Brain microvascular endothelial cell (primary cell): ENCODE measurements at regions not wholly inside any gene's neighbourhood (a gene's known extent, or its start where the extent isn't known, plus 50 kb on each side); places are given as distances from the start of the nearest gene placed in this dataset.

Experiments used
- DNase-seq: peaks from one replicate; pipeline ENCODE4 v3.0.0-alpha.2; 2020
- H3K27ac ChIP-seq: fragments of 250-450 bp; sonication (Bioruptor Pico); 2 replicates; pipeline ENCODE4 v1.5.1; 2020; ENCODE audit warnings: mild to moderate bottlenecking, moderate library complexity
- H3K27me3 ChIP-seq: fragments of 250-450 bp; sonication (Bioruptor Pico); replicated peaks from 2 replicates; pipeline ENCODE4 v1.5.1; 2020; ENCODE audit warnings: mild to moderate bottlenecking
- H3K36me3 ChIP-seq: fragments of 250-450 bp; sonication (Bioruptor Pico); replicated peaks from 2 replicates; pipeline ENCODE4 v1.5.1; 2020; ENCODE audit warnings: mild to moderate bottlenecking
- H3K4me3 ChIP-seq: 2 replicates; pipeline ENCODE4 v1.5.1; 2011; ENCODE audit warnings: low read depth, mild to moderate bottlenecking, control low read depth, low read length, moderate library complexity
- CTCF ChIP-seq: IDR thresholded peaks from 2 replicates; pipeline ENCODE4 v1.5.1; 2011; ENCODE audit warnings: low read depth, mild to moderate bottlenecking, moderate library complexity, low read length, control low read depth, inconsistent platforms; ENCODE audit errors: missing control alignments
- in situ Hi-C: cut with HindIII; loops from 2 replicates; pipeline ENCODE4 v1.10.0; 2017; ENCODE audit warnings: low sequenced_read_pairs, low pct_ligation_motif_present

DNA sequence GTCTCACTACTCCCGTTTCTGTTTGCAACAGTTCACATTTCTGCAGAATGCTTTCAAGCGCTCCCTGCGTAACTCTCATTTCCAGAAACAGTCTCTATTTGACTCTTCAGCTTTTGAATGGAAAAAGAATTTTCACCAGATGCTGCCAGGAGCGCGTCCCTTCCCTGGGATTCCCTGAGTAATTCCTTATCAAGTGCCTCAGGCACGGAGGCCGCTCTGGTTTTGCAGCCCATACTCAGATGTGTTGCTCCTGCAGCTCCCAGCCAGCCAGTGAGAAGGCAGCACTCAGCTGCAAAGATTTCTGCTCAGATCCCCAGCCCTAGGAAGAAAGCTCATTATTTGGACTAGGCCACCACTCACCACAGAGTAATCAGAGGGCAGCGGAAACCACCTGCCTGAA, 161.1 kb upstream of the CHST15 start:
- Histone ChIP-seq H3K4me3 (no peak overlapping the region), H3K36me3 (no peaks in the 10 kb centered on the region), H3K27me3 (no peaks in the 10 kb centered on the region), H3K27ac (no peak overlapping the region)
- no peak for TF ChIP-seq CTCF
- DNase-seq: no peak
- in situ Hi-C loops: no loop called here

- in situ Hi-C loops: no loop called here
- DNase-seq: no peak
- Histone ChIP-seq H3K4me3 (no peak overlapping the region), H3K27ac (no peak overlapping the region), H3K27me3 (no peaks in the 10 kb centered on the region), H3K36me3 (no peaks in the 10 kb centered on the region)
- no peak for TF ChIP-seq CTCF
Observed at GRCh38 chr10:124253006-124253405, 159.6 kb upstream of the CHST15 start.

DNA sequence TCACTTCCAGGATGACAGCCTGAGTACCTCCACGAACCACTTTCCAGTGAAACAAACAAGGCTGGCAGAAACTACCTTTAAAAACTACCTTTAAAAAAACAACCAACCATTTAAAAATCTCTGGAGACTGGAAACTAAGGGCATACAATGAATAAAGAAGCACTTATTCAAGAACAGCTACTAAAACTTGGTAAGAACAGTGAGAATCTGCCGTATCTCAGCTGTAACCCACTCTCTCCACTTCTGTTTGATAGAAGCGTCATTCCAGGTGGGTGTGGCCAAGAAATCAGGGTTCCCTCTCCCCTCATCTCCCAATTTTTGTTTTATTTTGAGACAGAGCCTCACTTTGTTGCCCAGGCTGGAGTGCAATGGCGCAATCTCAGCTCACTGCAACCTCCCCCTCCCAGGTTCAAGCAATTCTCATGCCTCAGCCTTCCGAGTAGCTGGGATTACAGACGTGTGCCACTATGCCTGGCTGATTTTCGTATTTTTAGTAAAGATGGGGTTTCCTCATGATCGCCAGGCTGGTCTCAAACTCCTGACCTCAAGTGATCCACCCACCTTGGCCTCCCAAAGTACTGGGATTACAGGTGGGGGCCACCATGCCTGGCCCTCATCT, 158.8 kb upstream of the CHST15 start:
- H3K4me3 ChIP-seq: no peak overlapping the region
- in situ Hi-C loops: no loop called here
- H3K27me3 ChIP-seq: no peaks in the 10 kb centered on the region
- no peak for TF ChIP-seq CTCF
- DNase-seq: no peak
- H3K36me3 ChIP-seq: no peaks in the 10 kb centered on the region
- H3K27ac ChIP-seq: no peak overlapping the region

- Histone ChIP-seq H3K27me3 (no peaks in the 10 kb centered on the region), H3K4me3 (no peak overlapping the region), H3K36me3 (no peaks in the 10 kb centered on the region), H3K27ac (no peak overlapping the region)
- in situ Hi-C loops: no loop called here
- DNase-seq: no peak
- no peak for TF ChIP-seq CTCF
Observed at GRCh38 chr10:124251317-124252065, 158.1 kb upstream of the CHST15 start.

- no peaks in the 10 kb centered on the region for H3K36me3 ChIP-seq
- TF ChIP-seq CTCF: no peak
Observed at GRCh38 chr10:124250506-124250905, 157.1 kb upstream of the CHST15 start.

More at GRCh38 chr10:124250506-124250905, 157.1 kb upstream of the CHST15 start:
- in situ Hi-C loops: no loop called here
- Histone ChIP-seq H3K27ac (no peak overlapping the region), H3K4me3 (no peak overlapping the region), H3K27me3 (no peaks in the 10 kb centered on the region)
- no peak for DNase-seq
